H1 (cell line): ENCODE measurements at regions not wholly inside any gene's neighbourhood (a gene's known extent, or its start where the extent isn't known, plus 50 kb on each side); places are given as distances from the start of the nearest gene placed in this dataset.

Source experiments
- ATF3 ChIP-seq: IDR thresholded peaks from 2 replicates; pipeline ENCODE4 v1.6.1; 2011; ENCODE audit warnings: low read depth, mild to moderate bottlenecking, low read length; ENCODE audit not compliant: insufficient read depth
- BACH1 ChIP-seq: IDR thresholded peaks from 2 replicates; pipeline ENCODE4 v1.6.1; 2012; ENCODE audit warnings: low read length, improper control_type of control experiment
- CEBPB ChIP-seq: IDR thresholded peaks from 2 replicates; pipeline ENCODE4 v1.6.1; 2012; ENCODE audit warnings: low read depth, low read length
- CHD2 ChIP-seq: IDR thresholded peaks from 2 replicates; pipeline ENCODE4 v1.6.1; 2012; ENCODE audit warnings: low read length, improper control_type of control experiment
- CTBP2 ChIP-seq: IDR thresholded peaks from 2 replicates; pipeline ENCODE4 v1.7.0; 2011; ENCODE audit warnings: borderline replicate concordance, mild to moderate bottlenecking, moderate library complexity, mixed read lengths, low read length; ENCODE audit not compliant: insufficient read depth, insufficient read length
- HDAC2 ChIP-seq, 2 experiments: fragments of 300-600 bp in 1 of 2; sonication (generic) in 1 of 2; IDR thresholded peaks; 2 replicates each; pipeline ENCODE4 v1.6.1; 2011 to 2012; ENCODE audit warnings: low read depth in 2 of 2, low read length in 2 of 2, mild to moderate bottlenecking in 2 of 2, moderate library complexity in 2 of 2, borderline replicate concordance in 1 of 2, inconsistent platforms in 1 of 2
- HDAC6 ChIP-seq: IDR thresholded peaks from one replicate; pipeline ENCODE4 v1.7.1; 2012; ENCODE audit warnings: low read depth, mild to moderate bottlenecking, inconsistent platforms, low read length, moderate library complexity
- KDM5A ChIP-seq: fragments of 200-600 bp; IDR thresholded peaks from 2 replicates; pipeline ENCODE4 v1.7.1; 2012; ENCODE audit warnings: mild to moderate bottlenecking, low read length, inconsistent platforms, mixed read lengths
- NANOG ChIP-seq: IDR thresholded peaks from 2 replicates; pipeline ENCODE4 v1.6.1; 2011; ENCODE audit warnings: low read length, low read depth, mild to moderate bottlenecking, inconsistent platforms; ENCODE audit not compliant: insufficient read depth, poor library complexity, severe bottlenecking
- RXRA ChIP-seq: IDR thresholded peaks from 2 replicates; pipeline ENCODE4 v1.6.1; 2011; ENCODE audit warnings: low read depth, mild to moderate bottlenecking, low read length, moderate library complexity; ENCODE audit not compliant: insufficient read depth
- SRF ChIP-seq: IDR thresholded peaks from 2 replicates; pipeline ENCODE4 v1.6.1; 2011; ENCODE audit warnings: mild to moderate bottlenecking, low read depth, low read length, moderate library complexity

GRCh38 chr6:56756791-56757587, 114.3 kb upstream of the DST start (continued):
- TF ChIP-seq NANOG (no peak), CHD2 (no peak), BACH1 (no peak), RXRA (no peak), ATF3 (no peak), CTBP2 (no peak), CEBPB (no peak), HDAC6 (no peak), SRF (no peak), KDM5A (no peak), HDAC2 (IDR thresholded peaks at IDR 0.05; ENCODE audit: borderline replicate concordance in 1 of 2, low read depth in 2 of 2, low read length in 2 of 2) (no peak)
